Hepatic stellate cell (primary cell): ENCODE measurements at regions not wholly inside any gene's neighbourhood (a gene's known extent, or its start where the extent isn't known, plus 50 kb on each side); places are given as distances from the start of the nearest gene placed in this dataset.
"Not testable (repeated sequence)": the region's sequence is repeated elsewhere in the genome, so short reads cannot be mapped to it uniquely, and the experiment has no call there.

Source experiments
- DNase-seq: peaks from one replicate; pipeline ENCODE4 v3.0.0; 2011; ENCODE audit warnings: low spot score

GRCh38 chr16:59535298-59535697 lies 801.2 kb upstream of the GOT2 start:
- no peak for DNase-seq

GRCh38 chr16:59527206-59527997 lies 793.3 kb upstream of the GOT2 start:
- peak; percentile 4 for DNase-seq

- no peak for DNase-seq
Observed at GRCh38 chr16:59522826-59523225, 788.7 kb upstream of the GOT2 start.

- not testable (repeated sequence) for DNase-seq
Observed at GRCh38 chr16:59518721-59519120, 784.6 kb upstream of the GOT2 start.

- no peak for DNase-seq
Observed at GRCh38 chr16:59514651-59515050, 780.5 kb upstream of the GOT2 start.

GRCh38 chr16:59510008-59510424 lies 775.9 kb upstream of the GOT2 start:
- no peak for DNase-seq

GRCh38 chr16:59500601-59501000 lies 766.5 kb upstream of the GOT2 start:
- no peak for DNase-seq

- DNase-seq = no peak
Observed at GRCh38 chr16:59487067-59487466, 753.0 kb upstream of the GOT2 start.

DNA sequence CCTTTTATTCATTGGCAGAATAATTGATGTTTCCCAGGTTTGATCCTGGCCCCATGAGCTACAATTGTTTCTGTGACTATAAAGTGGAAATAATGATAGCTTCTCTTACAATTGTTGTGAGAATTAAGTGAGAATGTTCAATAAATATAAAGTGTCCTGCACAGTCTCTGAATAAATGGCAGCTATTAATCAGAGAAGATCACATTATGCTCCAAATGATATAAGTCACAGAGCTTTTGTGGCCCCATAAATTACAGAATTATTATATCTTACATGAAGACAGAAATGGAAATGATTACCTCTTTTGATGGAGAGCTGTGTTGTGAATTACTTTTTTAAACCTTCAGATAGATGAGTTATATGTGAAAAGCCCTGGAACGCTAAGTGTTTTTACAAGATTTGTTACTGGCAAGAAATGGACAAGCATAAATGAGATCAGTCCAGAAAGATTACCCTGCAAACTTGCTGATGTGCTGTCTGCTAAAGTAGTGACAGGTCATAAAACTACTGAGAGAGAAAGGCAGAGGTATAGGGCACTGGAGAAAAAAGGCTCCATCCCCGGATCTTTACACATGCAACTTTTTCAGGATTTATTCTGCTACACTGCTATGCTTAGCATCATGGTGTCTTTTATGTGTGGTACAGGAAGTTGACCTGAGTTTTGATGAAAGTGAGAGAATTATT lies 750.9 kb upstream of the GOT2 start:
- DNase-seq = no peak

- no peak for DNase-seq
Observed at GRCh38 chr16:59478838-59479237, 744.7 kb upstream of the GOT2 start.

GRCh38 chr16:59470556-59470955 lies 736.4 kb upstream of the GOT2 start:
- DNase-seq = no peak

DNA sequence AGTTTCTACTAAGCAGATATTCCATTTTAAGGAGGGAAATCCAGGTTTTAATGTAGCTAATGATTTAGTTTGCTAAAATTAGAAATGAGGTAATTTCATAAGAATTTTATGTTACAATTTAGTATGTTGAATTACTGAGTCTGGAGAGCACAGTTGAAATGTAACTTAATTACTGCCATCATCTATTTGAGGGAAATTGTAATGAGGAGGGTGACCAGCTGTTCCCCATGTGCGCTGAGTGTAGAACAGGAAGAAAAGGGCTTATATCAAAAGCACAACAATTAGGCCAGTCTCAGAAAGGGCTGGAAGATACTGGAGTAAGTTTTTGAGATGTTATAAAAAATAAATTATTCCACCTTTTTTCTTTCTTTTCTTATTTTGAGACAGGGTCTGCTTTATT lies 735.1 kb upstream of the GOT2 start:
- no peak for DNase-seq

DNA sequence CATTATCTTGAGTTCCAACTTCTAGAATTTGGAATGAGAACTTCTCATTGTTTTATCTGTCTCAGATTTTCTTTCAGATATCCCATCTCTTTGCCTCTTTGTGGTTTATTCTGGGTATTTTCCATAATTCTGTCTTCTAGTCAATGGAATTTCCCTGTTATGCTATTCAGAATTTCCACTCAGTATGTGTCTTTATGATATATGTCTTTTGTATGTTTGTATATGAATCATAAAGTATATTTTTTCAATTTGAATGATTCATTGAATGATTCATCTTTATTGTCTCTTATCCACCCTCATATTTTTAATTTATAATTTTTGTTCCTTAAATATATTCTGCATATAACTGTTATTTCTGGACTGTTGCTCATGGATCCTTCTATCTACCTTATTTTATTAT lies 729.7 kb upstream of the GOT2 start:
- DNase-seq = no peak

- DNase-seq = no peak
Observed at GRCh38 chr16:59459806-59460205, 725.7 kb upstream of the GOT2 start.

GRCh38 chr16:59455497-59455896 lies 721.4 kb upstream of the GOT2 start:
- no peak for DNase-seq

DNA sequence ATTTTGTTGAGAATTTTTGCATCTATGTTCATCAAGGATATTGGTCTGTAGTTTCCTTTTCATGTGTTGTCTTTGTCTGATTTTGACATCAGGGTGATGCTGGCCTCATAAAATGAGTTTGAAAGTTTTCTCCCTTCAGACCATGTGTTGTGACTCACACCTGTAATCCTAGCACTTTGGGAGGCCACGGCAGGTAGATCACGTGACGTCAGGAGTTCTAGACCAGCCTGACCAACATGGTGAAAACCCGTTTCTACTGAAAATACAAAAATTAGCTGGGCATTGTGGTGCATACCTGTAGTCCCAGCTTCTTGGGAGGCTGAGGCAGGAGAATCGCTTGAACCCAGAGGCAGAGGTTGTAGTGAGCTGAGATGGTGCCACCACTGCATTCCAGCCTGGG lies 716.4 kb upstream of the GOT2 start:
- not testable (repeated sequence) for DNase-seq

DNA sequence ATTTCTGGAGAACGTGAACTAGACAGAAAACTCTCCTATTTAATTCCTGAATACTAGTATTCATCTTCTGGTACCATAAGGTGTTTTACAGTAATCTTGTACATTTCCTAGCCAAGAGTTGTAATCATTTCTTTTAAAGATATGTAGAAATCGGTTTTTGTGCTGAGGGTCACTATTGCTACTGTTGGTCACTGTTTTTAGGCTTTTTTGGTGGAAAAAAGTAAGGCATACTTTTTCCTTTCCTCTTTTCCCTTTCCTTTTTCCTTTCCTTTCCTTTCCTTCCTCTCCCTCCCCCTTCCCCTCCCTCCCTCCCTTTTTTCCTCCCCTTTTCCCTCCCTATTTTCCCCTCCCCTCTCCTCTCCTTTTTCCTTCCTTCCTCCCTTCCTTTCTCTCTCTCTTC lies 706.4 kb upstream of the GOT2 start:
- DNase-seq = no peak

DNA sequence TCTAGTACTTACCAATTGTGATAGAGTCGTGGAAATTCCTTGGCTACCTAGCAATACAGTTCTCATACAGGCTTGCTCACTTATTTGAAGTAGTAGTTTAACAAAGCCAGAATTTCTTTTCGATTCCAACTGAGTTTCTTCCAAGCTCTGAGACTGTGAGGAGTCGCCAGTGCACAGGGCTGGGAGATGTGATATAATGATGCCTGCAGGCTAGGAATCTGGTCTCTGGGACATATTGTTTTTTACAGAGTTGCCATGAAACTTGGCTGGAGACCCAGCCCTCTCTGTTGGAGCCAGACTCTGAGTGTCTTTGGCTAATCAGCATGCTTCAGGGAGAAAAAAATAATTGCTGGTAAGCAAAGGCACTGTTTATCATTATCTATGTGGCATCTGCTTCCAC lies 698.8 kb upstream of the GOT2 start:
- no peak for DNase-seq

DNA sequence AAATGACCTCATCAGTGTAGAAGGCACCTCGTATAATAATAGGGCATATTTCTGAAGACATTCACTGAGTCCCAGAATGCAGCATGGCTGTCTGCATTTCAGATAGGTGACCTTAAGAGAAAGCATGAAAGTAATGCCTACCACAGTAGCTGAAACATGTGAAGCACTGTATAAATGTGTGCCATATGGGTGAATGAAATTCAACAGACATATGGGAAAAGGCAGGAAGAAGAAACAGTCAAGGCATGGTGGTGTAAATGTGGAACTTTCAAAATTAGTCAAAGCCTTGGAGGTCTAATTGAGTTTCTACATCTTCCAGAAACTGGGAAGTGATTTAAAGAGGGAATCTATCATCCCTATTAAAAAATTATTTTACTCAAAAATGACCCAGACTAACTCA lies 698.2 kb upstream of the GOT2 start:
- DNase-seq = no peak

DNA sequence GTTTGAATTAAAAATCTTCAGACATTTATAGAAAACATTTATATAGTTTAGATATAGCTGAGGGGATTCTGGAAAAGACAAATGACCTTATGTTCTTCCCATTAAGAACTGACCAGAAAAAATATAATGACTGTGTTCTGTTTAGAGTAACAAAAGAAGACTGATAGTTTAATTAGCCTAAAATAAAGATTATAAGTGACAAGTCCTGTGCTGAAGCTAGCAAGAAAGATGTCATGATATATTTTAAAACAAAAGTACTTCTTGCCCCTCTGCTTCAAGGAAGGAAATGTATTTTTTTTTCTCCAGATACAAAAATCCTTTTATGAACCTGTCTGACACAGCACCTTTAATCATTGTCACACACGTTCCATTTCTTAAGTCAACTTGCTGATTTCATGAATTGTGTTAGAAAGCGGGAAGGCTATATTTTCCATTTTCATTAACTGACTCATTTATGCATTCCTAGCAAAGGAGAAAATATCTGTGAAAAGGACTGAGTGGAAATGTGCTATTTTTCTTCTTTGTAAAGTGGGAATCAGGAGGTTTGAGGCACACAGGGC lies 690.7 kb upstream of the GOT2 start:
- DNase-seq = no peak

DNA sequence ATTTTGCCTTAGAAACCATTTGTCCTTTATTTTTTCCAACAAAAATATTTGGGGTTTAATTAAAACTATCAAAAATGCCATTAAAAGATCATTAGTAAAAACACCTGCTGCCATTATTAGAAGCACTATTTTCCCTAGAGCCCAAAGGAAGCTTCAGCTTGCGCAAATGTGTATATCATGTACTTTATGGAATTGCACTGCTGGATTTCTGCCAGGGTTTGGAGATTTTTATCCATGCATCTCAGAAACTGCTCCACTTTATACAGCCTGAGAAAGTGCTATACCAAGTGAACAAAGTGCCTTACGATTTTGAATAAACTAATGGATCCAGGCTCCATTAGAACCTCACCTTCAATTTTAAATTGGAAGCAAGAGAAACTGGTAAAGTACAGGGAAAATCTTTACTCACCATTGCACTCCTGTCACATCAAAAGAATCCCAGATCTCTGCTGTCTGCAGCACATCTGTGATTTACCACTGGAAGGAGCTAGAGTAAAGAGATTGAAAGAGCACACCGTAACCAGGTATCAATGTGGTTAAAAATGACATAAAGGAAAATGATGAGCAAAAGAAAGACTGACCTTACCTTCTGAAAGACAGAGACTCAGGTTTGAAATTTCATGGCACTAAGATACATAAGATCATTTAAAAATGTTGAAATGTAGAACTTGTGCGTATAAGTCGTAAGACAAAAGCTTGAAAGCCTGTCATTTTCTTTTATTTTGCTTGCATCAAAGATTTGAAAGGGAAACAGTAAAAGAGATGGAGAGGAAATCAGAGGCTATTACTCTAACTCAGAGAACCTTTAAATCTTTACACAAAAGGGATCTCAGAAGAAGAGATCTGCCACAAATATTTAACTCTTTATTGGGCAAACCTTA lies 678.1 kb upstream of the GOT2 start:
- no peak for DNase-seq

- no peak for DNase-seq
Observed at GRCh38 chr16:59410451-59410850, 676.3 kb upstream of the GOT2 start.
